Subcutaneous abdominal adipose tissue (tissue), 5 donors: ENCODE measurements at regions not wholly inside any gene's neighbourhood (a gene's known extent, or its start where the extent isn't known, plus 50 kb on each side); places are given as distances from the start of the nearest gene placed in this dataset.

Experiments
- H3K27ac ChIP-seq: one replicate; pipeline ENCODE4 v1.7.0; 2013; ENCODE audit warnings: low read depth, mild to moderate bottlenecking, inconsistent platforms, low read length, moderate library complexity
- H3K27me3 ChIP-seq, 5 donors: one replicate each; pipeline ENCODE4 v1.7.0; 2013; ENCODE audit warnings: low read length in 5 of 5, inconsistent platforms in 1 of 5; ENCODE audit not compliant: control insufficient read depth in 5 of 5, insufficient read depth in 4 of 5
- H3K36me3 ChIP-seq, 5 donors: one replicate each; pipeline ENCODE4 v1.7.0; 2013; ENCODE audit warnings: low read length in 5 of 5; ENCODE audit not compliant: control insufficient read depth in 5 of 5, insufficient read depth in 5 of 5
- H3K4me1 ChIP-seq, 5 donors: one replicate each; pipeline ENCODE4 v1.7.0; 2013; ENCODE audit warnings: low read length in 5 of 5, mild to moderate bottlenecking in 3 of 5, moderate library complexity in 1 of 5; ENCODE audit not compliant: control insufficient read depth in 5 of 5, insufficient read depth in 5 of 5
- H3K4me3 ChIP-seq, 5 donors: one replicate each; pipeline ENCODE4 v1.7.0; 2013; ENCODE audit warnings: low read length in 5 of 5, low read depth in 1 of 5
- H3K9ac ChIP-seq, 5 donors: one replicate each; pipeline ENCODE4 v1.7.0; 2013; ENCODE audit warnings: low read length in 5 of 5, mild to moderate bottlenecking in 4 of 5, moderate library complexity in 3 of 5
- H3K9me3 ChIP-seq, 5 donors: one replicate each; pipeline ENCODE4 v1.7.0; 2013; ENCODE audit warnings: low read length in 5 of 5; ENCODE audit not compliant: control insufficient read depth in 5 of 5
- donor health status: healthy.
- donor health status: healthy.
- donor health status: healthy.
- donor health status: healthy.
- donor health status: healthy.

DNA sequence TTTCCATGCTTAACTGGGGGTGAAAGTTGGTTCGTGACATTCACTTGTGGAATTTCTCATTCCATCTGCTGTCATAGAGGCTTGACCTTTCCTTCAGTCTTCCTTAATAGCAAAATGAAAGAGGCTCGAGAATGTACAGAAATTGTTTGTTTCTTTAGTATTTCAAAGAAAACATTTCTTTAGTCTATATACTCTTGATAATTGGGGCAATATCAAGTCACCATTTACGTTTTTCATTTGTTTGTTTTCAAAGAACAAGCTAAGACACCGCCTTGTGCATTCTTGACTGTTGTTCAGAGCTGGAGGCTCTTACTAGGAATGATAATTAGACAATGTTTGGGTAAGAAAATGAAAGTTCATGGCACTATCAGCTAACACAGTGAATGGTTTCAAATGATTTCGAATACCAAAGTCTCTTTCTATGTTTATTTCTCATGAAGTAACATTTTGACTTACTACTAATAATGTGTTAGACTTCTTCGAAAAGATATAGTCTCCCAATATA is 835.4 kb downstream of the SEMA5A start:
- H3K36me3 ChIP-seq, result no peaks in the 10 kb centered on the region
- no peak overlapping the region for H3K27ac ChIP-seq
- no peak overlapping the region for H3K9ac ChIP-seq
- no peaks in the 10 kb centered on the region for H3K27me3 ChIP-seq
- no peaks in the 10 kb centered on the region for H3K4me1 ChIP-seq
- no peak overlapping the region for H3K4me3 ChIP-seq
- peaks cover 0 to 9% (median 0%) of the 10 kb centered on the region in 5 donors for H3K9me3 ChIP-seq

DNA sequence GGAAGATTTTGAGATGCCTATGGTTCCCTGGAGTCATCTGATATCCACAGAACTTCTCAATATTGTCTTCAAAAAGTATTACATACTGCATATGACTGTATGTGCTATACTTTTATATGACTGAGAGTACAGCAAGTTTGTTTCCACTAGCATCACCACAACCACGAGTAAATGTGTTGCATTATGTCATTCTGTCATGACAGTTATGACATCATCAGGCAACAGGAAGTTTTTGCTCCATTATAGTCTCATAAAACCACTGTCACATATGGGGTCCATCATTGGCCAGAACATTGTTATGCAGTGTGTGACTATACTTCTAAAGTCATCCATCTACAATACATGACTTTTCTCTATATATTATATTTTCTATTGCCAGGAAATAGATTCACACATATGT is 831.7 kb downstream of the SEMA5A start:
- H3K9me3 ChIP-seq, result peaks cover 0 to 6% (median 0%) of the 10 kb centered on the region in 5 donors
- H3K4me3 ChIP-seq, result no peak overlapping the region
- H3K4me1 ChIP-seq, result no peaks in the 10 kb centered on the region
- H3K36me3 ChIP-seq, result no peaks in the 10 kb centered on the region
- no peak overlapping the region for H3K9ac ChIP-seq
- H3K27ac ChIP-seq, result no peak overlapping the region
- H3K27me3 ChIP-seq, result no peaks in the 10 kb centered on the region

DNA sequence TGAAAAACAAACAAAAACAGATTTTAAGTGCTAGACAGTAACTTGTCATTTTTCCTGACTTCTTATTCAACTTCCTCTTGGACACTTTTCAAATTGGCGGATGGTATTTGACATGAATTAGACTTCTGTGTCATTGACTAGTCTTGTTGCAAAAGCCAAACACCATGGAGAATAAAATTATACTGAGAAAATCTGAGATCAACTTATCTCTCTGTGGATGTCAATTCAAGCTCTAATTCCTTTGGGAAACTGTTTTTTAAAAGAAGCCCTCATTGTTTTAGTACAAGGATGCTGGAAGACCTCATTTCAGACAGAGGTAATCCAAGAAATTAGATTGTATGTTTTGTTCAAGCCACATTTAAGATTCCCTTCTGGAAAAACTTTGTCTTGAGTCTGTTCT is 831.0 kb downstream of the SEMA5A start:
- no peak overlapping the region for H3K9ac ChIP-seq

DNA sequence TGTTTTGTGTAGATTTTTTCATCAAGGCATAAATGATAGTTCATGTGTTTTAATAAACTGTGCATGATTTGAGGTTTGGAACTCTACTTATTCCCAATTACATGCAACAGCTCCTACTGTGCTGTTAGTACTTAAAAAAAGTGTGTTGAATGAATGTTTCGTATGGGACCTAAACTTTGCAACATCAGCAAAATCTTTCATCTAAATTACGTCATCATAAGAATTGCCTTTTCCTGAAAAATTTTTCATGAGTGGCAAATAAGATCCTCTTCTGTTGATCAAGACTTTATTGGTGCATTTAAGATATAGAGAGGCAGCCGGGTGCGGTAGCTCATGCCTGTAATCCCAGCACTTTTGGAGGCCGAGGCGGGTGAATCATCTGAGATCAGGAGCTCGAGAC is 826.1 kb downstream of the SEMA5A start:
- Histone ChIP-seq H3K36me3 (no peaks in the 10 kb centered on the region), H3K9ac (no peak overlapping the region), H3K27me3 (no peaks in the 10 kb centered on the region), H3K4me3 (no peak overlapping the region), H3K9me3 (peaks cover 0 to 3% (median 0%) of the 10 kb centered on the region in 5 donors), H3K4me1 (no peaks in the 10 kb centered on the region), H3K27ac (no peak overlapping the region)

More for the DNA sequence above, 831.0 kb downstream of the SEMA5A start:
- H3K27me3 ChIP-seq, result no peaks in the 10 kb centered on the region
- H3K4me3 ChIP-seq, result no peak overlapping the region
- peaks cover 0 to 6% (median 0%) of the 10 kb centered on the region in 5 donors for H3K9me3 ChIP-seq
- no peak overlapping the region for H3K27ac ChIP-seq
- no peaks in the 10 kb centered on the region for H3K36me3 ChIP-seq
- no peaks in the 10 kb centered on the region for H3K4me1 ChIP-seq

DNA sequence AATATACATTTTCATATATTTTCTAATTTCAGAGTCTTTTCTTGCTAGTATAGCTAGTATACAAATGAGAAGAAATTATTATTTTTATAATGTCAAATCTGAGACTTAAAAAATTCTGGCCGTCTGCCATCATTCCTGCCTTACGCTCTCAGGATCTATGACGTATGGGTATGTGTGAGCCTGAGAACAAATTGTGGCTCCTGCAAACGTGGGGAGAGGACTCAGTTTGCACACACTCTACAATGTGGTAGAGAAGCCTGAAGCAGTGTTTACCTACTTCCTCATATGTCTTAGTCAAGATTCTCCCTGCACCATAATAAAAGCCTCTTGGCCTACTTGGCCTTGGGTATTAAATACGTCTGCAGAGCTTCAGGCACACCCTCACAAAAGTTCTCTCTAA is 825.4 kb downstream of the SEMA5A start:
- H3K27me3 ChIP-seq, result no peaks in the 10 kb centered on the region
- H3K9me3 ChIP-seq, result peaks cover 0 to 3% (median 0%) of the 10 kb centered on the region in 5 donors
- no peaks in the 10 kb centered on the region for H3K36me3 ChIP-seq
- H3K27ac ChIP-seq, result no peak overlapping the region
- no peak overlapping the region for H3K4me3 ChIP-seq
- H3K4me1 ChIP-seq, result no peaks in the 10 kb centered on the region
- no peak overlapping the region for H3K9ac ChIP-seq

DNA sequence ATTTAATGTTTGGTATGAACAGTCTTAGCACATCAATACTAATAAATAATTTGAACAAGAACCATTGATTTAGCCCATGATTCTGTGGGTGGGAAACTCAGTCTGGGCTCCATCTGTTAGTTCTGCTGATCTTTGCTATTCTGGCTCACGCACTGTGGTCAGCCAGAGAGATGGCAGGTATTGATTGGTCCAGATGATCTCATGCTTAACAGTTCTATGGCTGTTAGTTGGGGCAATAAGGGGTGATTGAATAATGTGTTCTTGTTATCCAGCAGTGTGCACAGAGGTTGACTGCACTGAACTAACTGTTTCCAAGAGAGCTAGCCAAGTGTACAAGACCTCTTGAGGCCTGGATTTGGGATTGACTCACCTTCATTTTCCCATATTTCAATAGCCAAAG is 824.3 kb downstream of the SEMA5A start:
- Histone ChIP-seq H3K36me3 (no peaks in the 10 kb centered on the region), H3K27ac (no peak overlapping the region), H3K4me3 (no peak overlapping the region), H3K9me3 (peaks cover 0 to 3% (median 0%) of the 10 kb centered on the region in 5 donors), H3K27me3 (no peaks in the 10 kb centered on the region), H3K9ac (no peak overlapping the region), H3K4me1 (no peaks in the 10 kb centered on the region)

DNA sequence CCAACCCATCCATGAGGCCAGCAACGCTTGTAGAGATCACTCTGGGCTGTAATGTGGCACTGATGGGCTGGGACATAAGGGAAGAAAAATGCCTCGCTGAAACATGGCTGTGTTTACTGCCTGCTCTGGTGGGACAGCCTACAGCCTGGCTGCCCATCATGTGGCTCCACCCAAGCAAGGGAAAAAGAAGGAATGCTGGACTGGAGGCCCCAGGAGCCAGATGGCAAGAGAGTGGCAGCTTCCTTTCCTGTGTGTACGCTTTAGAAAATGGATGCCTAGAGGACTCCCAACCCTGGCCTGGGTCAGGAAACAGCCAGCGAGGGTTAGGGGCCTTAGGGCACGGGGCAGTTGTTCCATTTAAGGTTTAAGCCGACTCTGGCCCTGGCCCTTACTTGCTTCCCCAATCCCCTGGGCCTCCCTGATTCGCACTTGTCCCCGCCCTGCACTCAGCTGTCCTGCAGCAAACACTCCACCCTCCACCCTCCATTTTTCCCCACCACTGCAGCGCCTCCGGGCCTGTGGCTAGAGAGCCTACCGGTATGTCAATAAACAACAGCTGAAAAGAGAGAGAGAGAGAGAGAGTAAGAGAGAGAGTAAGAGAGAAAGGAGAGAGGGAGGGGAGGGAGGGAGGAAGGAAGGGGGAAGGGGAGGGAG is 819.4 kb downstream of the SEMA5A start:
- Histone ChIP-seq H3K9ac (no peak overlapping the region), H3K9me3 (no peaks in the 10 kb centered on the region), H3K27me3 (no peaks in the 10 kb centered on the region), H3K27ac (no peak overlapping the region), H3K36me3 (no peaks in the 10 kb centered on the region), H3K4me3 (no peak overlapping the region), H3K4me1 (no peaks in the 10 kb centered on the region)

DNA sequence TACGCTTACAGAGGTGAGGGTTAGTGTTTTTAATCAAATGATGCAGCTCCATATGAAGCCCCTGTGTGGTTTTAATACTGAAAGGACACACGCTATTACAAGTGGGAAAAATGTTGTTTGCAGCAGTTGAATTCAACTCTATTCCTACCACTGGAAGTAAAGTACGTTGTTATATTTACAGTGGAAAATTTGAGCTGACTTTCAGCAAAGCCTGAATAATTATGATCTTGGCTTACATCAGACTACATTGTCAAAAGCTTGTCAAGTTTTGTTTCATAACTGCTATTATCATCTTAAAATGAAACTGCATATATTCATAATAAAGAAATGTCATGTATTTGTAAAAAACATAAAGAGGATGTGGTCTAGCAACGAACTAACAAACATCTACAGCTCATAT is 818.5 kb downstream of the SEMA5A start:
- no peaks in the 10 kb centered on the region for H3K4me1 ChIP-seq
- no peak overlapping the region for H3K4me3 ChIP-seq
- H3K9me3 ChIP-seq, result no peaks in the 10 kb centered on the region
- H3K27ac ChIP-seq, result no peak overlapping the region
- H3K36me3 ChIP-seq, result no peaks in the 10 kb centered on the region
- H3K27me3 ChIP-seq, result no peaks in the 10 kb centered on the region
- H3K9ac ChIP-seq, result no peak overlapping the region

DNA sequence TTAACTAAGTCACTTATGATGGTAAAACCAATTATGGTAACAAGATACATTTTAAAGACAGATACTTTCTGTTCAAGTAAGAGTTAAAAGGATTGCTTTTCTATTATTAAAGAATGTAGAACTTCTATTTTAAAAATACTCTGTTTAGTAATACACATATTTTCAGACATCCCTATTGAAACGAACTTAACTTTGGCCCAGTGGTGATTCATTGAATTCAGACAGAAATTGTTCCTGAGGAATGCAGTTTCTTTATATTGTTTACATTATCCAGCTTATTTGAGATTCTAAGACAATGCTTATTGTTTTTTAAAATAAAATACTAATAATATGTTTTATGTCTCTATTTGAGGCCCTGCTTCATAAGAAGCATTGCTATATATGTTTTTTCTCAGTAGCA is 816.4 kb downstream of the SEMA5A start:
- H3K36me3 ChIP-seq, result no peaks in the 10 kb centered on the region
- no peak overlapping the region for H3K27ac ChIP-seq
- no peaks in the 10 kb centered on the region for H3K9me3 ChIP-seq
- no peak overlapping the region for H3K9ac ChIP-seq
- H3K4me1 ChIP-seq, result no peaks in the 10 kb centered on the region
- H3K4me3 ChIP-seq, result no peak overlapping the region
- H3K27me3 ChIP-seq, result no peaks in the 10 kb centered on the region

DNA sequence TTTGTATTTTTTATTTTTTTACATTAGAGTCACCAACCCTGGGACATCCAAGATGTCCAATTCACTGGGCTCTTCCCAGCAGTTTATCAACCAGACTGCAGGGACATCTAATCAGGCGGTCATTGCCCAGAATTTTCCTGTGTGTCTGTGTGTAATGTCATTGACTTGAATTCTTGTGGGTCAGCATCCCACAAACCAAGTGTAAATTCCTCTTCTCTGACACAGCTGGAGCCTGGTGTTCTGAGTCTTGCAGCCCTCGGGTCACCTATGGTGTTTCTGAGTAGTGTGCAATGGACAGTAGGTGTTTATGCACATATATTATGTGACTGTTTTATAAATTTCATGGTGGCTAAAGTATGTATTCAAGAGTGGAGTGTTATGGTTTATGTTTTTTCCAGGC is 815.7 kb downstream of the SEMA5A start:
- Histone ChIP-seq H3K9ac (no peak overlapping the region), H3K27ac (no peak overlapping the region), H3K9me3 (no peaks in the 10 kb centered on the region), H3K4me1 (no peaks in the 10 kb centered on the region), H3K27me3 (no peaks in the 10 kb centered on the region), H3K36me3 (no peaks in the 10 kb centered on the region), H3K4me3 (no peak overlapping the region)
